CD4-positive, alpha-beta T cell treated with Interleukin-6 at 100 ng/mL for 8 hours (primary cell): ENCODE measurements at regions not wholly inside any gene's neighbourhood (a gene's known extent, or its start where the extent isn't known, plus 50 kb on each side); places are given as distances from the start of the nearest gene placed in this dataset.
"Not testable (repeated sequence)": the region's sequence is repeated elsewhere in the genome, so short reads cannot be mapped to it uniquely, and the experiment has no call there.

ENCODE experiments used
- DNase-seq: peaks from one replicate; pipeline ENCODE4 v3.0.0-alpha.2; 2020; ENCODE audit warnings: mixed read lengths, low spot score

- DNase-seq = no peak
Observed at GRCh38 chr3:102329561-102329960, 105.3 kb upstream of the ZPLD1 start.

- DNase-seq = no peak
Observed at GRCh38 chr3:102332205-102332604, 102.6 kb upstream of the ZPLD1 start.

- DNase-seq = no peak
Observed at GRCh38 chr3:102332934-102333333, 101.9 kb upstream of the ZPLD1 start.

DNA sequence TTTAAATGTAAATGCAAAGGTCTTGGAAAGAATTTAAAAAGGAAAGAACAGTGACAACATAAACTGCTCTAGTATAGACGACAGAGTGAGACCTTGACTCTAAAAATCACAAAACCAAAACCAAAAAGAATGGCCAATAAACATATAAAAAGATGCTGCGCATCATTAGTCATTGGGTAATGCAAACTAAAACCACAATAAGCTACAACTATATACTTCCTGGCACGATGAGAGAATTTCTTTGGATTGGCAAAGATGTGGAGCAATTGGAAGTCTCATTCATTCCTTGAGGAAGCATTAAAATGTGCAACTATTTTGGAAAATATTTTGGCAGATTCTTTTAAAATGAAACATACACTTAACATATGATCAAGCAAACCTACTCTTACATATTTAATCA is 98.7 kb upstream of the ZPLD1 start:
- DNase-seq = no peak

DNA sequence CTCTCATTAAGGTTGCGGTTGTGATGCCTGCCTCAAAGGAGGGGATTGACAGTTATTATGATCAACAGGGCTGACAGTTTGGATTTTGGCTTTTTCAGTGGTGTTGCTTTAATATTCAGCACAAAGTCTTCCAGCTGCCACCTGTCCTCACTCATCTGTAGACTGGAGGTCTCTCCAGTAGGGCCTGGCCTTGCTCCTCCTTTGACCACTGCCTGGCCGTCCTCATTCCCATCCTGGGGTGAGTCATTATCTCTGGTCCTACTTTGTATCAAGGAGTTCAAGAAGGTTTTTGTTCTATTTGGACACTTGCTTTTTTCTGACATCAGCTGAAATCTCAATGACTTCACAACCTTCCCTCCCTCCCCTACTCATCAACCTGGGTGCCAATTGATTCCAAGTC is 95.1 kb upstream of the ZPLD1 start:
- no peak for DNase-seq

GRCh38 chr3:102346897-102347296 is 87.9 kb upstream of the ZPLD1 start:
- no peak for DNase-seq

GRCh38 chr3:102348904-102349303 is 85.9 kb upstream of the ZPLD1 start:
- no peak for DNase-seq

- DNase-seq = no peak
Observed at GRCh38 chr3:102353148-102353547, 81.7 kb upstream of the ZPLD1 start.

- DNase-seq = no peak
Observed at GRCh38 chr3:102353805-102354204, 81.0 kb upstream of the ZPLD1 start.

GRCh38 chr3:102354818-102355515 is 79.8 kb upstream of the ZPLD1 start:
- DNase-seq = no peak

DNA sequence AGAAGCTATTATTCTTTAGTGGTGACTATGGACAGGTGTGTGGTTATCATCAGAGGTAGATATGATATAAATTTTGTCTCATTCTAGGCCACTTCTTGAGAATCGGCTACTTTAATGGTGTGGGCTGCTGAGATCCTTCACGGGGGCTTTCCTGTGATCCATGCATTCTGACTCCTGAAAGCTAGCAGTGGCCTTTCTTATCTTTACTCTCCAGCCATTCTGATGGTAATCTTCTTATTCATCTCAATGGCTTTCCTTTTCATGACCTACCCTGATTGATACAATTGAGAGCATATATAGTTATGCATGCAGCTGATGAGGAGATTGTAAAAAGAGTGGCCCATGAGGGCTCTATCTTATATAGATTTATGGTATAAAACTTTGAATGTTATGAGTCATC is 78.3 kb upstream of the ZPLD1 start:
- no peak for DNase-seq

GRCh38 chr3:102357313-102357712 is 77.5 kb upstream of the ZPLD1 start:
- not testable (repeated sequence) for DNase-seq

GRCh38 chr3:102360183-102360860 is 74.5 kb upstream of the ZPLD1 start:
- DNase-seq = no peak

DNA sequence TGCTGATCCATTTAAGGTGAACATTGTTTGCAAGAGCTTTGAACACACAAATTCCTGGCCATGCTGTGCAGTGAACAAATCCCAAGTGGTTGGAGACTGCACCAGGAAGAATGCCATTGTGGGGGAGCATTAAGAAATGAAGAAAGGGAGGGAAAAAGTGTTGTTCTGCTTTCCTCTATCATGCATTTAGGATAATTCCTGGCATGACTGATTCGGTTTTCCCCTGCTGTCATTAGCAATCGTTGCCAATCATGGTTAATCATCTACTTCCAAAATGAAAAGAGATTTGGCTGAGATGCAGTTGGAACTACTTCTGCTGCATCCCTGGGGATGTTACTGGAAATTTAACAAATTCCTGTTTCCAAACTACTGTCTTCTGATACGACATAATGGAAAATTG is 73.7 kb upstream of the ZPLD1 start:
- no peak for DNase-seq

- not testable (repeated sequence) for DNase-seq
Observed at GRCh38 chr3:102366116-102366515, 68.7 kb upstream of the ZPLD1 start.

DNA sequence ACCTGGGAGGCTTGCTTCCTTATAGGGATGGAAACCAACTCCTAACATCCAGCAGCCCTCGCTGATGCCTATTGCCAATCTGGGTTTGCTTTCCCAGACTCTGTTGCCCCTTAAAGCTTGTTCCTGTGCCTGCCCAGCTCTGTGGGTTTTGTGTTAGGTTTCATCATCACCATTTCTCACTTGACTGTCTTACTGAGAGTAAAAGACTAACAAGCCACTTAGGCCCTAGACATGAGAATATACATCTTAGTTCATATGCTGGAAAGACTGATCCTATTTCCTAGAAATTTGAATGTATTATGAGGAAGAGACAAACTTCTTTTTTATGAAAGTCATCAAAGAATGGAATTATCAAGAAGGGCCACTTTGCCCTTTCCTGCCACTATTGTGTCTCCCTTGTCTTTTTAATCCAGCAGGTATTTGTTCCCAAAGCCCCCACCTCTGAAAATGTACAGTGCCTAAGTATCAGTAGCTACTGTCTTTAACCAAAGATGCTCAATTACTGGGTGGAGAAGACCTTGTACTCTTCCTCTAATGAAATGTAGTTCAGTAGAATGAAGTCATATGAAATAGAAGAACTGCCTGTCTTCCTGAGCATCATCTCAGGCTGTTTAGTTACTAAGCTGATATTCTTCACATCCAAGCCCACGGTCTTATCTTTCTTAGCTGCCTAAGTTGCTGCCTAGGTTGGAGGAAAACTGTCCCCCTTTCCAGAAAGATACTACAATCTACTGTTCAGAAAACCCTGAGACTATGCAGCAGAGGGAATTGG is 59.8 kb upstream of the ZPLD1 start:
- no peak for DNase-seq

DNA sequence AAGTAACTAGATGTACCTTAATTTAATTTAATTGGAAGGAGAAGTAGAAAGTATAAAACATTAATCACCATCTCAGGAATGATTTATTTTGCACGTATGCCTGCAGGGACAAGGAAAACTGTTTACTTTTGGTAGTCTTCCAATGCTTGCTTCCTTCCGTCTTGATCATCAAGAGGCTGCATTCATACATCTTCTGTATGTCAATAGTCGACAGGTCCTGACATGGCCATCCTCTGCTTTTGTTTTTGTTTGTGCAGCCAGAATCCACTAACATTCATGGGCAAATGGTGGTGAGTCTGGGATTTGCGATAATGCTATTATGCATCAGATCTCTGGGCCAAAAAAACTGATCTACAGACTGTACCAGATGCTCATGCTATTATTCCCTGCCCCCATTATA is 56.6 kb upstream of the ZPLD1 start:
- no peak for DNase-seq

GRCh38 chr3:102382201-102382600 is 52.6 kb upstream of the ZPLD1 start:
- not testable (repeated sequence) for DNase-seq
